Activated T-cell treated with anti-CD3 and anti-CD28 coated beads, Interleukin-2, amount 50 U/mL, for 4 hours (primary cell): ENCODE measurements at regions not wholly inside any gene's neighbourhood (a gene's known extent, or its start where the extent isn't known, plus 50 kb on each side); places are given as distances from the start of the nearest gene placed in this dataset.
"Not testable (repeated sequence)": the region's sequence is repeated elsewhere in the genome, so short reads cannot be mapped to it uniquely, and the experiment has no call there.

Experiments
- ATAC-seq, 2 donors: fragments of 200-7000 bp; cut with Tn5 transposase; one replicate each; pipeline ENCODE4 v1.10.0; 2021
- DNase-seq: peaks from one replicate; pipeline ENCODE4 v3.0.0-alpha.2; 2020
- H3K27me3 Mint-ChIP-seq: one replicate; pipeline ENCODE4 v1.8.0; 2021; ENCODE audit warnings: low read depth, mixed read lengths
- H3K36me3 Mint-ChIP-seq: one replicate; pipeline ENCODE4 v1.8.0; 2022; ENCODE audit warnings: mixed read lengths; ENCODE audit not compliant: insufficient read depth
- H3K4me1 Mint-ChIP-seq: one replicate; pipeline ENCODE4 v1.8.0; 2021; ENCODE audit warnings: low read depth, mixed read lengths
- H3K4me3 Mint-ChIP-seq: one replicate; pipeline ENCODE4 v1.8.0; 2021; ENCODE audit warnings: mild to moderate bottlenecking, moderate library complexity, mixed read lengths
- H3K9me3 Mint-ChIP-seq: one replicate; pipeline ENCODE4 v1.8.0; 2021; ENCODE audit warnings: mixed read lengths

GRCh38 chr13:99075268-99076191, 97.7 kb upstream of the DOCK9 start:
- no peak for DNase-seq
- Mint-ChIP-seq H3K4me1 (peaks cover 84% of the 10 kb centered on the region), H3K36me3 (peaks cover 21% of the 10 kb centered on the region), H3K27me3 (no peaks in the 10 kb centered on the region), H3K9me3 (peaks cover 11% of the 10 kb centered on the region), H3K4me3 (peak overlapping the region; percentile 67)
- ATAC-seq = peak; percentile 67 to 77

- no peak overlapping the region for H3K4me3 Mint-ChIP-seq
Measured at GRCh38 chr13:99078017-99078771, 100.3 kb upstream of the DOCK9 start.

GRCh38 chr13:99080131-99080530, 102.3 kb upstream of the DOCK9 start:
- no peak overlapping the region for H3K4me3 Mint-ChIP-seq
- DNase-seq = no peak
- H3K4me1 Mint-ChIP-seq = peaks cover 79% of the 10 kb centered on the region
- peaks cover 3% of the 10 kb centered on the region for H3K9me3 Mint-ChIP-seq
- no peak for ATAC-seq
- peaks cover 2% of the 10 kb centered on the region for H3K36me3 Mint-ChIP-seq
- H3K27me3 Mint-ChIP-seq = no peaks in the 10 kb centered on the region

More at GRCh38 chr13:99078017-99078771, 100.3 kb upstream of the DOCK9 start:
- Mint-ChIP-seq H3K9me3 (peaks cover 11% of the 10 kb centered on the region), H3K4me1 (peaks cover 76% of the 10 kb centered on the region), H3K36me3 (peaks cover 17% of the 10 kb centered on the region), H3K27me3 (no peaks in the 10 kb centered on the region)
- ATAC-seq = no peak
- no peak for DNase-seq

GRCh38 chr13:99083981-99084380, 106.1 kb upstream of the DOCK9 start:
- no peaks in the 10 kb centered on the region for H3K27me3 Mint-ChIP-seq
- H3K36me3 Mint-ChIP-seq = no peaks in the 10 kb centered on the region
- no peak for ATAC-seq
- H3K4me3 Mint-ChIP-seq = peak overlapping the region; percentile 86
- no peak for DNase-seq
- no peaks in the 10 kb centered on the region for H3K9me3 Mint-ChIP-seq
- peaks cover 52% of the 10 kb centered on the region for H3K4me1 Mint-ChIP-seq

- H3K9me3 Mint-ChIP-seq = no peaks in the 10 kb centered on the region
- H3K27me3 Mint-ChIP-seq = no peaks in the 10 kb centered on the region
- peak overlapping the region; percentile 86 for H3K4me3 Mint-ChIP-seq
- no peak for DNase-seq
- H3K4me1 Mint-ChIP-seq = peaks cover 45% of the 10 kb centered on the region
- ATAC-seq = no peak
- H3K36me3 Mint-ChIP-seq = no peaks in the 10 kb centered on the region
Measured at GRCh38 chr13:99085139-99085807, 107.4 kb upstream of the DOCK9 start.

GRCh38 chr13:99085808-99086266, 108.0 kb upstream of the DOCK9 start:
- DNase-seq = no peak
- Mint-ChIP-seq H3K36me3 (no peaks in the 10 kb centered on the region), H3K4me3 (peak overlapping the region; percentile 86), H3K4me1 (peaks cover 40% of the 10 kb centered on the region), H3K27me3 (no peaks in the 10 kb centered on the region), H3K9me3 (no peaks in the 10 kb centered on the region)
- no peak for ATAC-seq

- Mint-ChIP-seq H3K4me1 (peaks cover 35% of the 10 kb centered on the region), H3K27me3 (no peaks in the 10 kb centered on the region), H3K4me3 (peak overlapping the region; percentile 86), H3K9me3 (no peaks in the 10 kb centered on the region), H3K36me3 (no peaks in the 10 kb centered on the region)
- peak; percentile 73 for DNase-seq
- peak; percentile 61 for ATAC-seq
Measured at GRCh38 chr13:99086267-99087097, 108.6 kb upstream of the DOCK9 start.

- H3K9me3 Mint-ChIP-seq = no peaks in the 10 kb centered on the region
- H3K4me1 Mint-ChIP-seq = peaks cover 35% of the 10 kb centered on the region
- ATAC-seq = peak; percentile 79 to 86
- H3K36me3 Mint-ChIP-seq = no peaks in the 10 kb centered on the region
- H3K4me3 Mint-ChIP-seq = peak overlapping the region; percentile 85
- H3K27me3 Mint-ChIP-seq = no peaks in the 10 kb centered on the region
- peak; percentile 93 for DNase-seq
Measured at GRCh38 chr13:99087098-99087953, 109.5 kb upstream of the DOCK9 start.

- Mint-ChIP-seq H3K9me3 (no peaks in the 10 kb centered on the region), H3K4me1 (peaks cover 31% of the 10 kb centered on the region), H3K27me3 (no peaks in the 10 kb centered on the region), H3K36me3 (peaks cover under 1% of the 10 kb centered on the region), H3K4me3 (peak overlapping the region; percentile 85)
- ATAC-seq (peak; percentile 28 to 30), DNase-seq (no peak)
Measured at GRCh38 chr13:99087954-99088491, 110.2 kb upstream of the DOCK9 start.

- Mint-ChIP-seq H3K9me3 (no peaks in the 10 kb centered on the region), H3K4me1 (no peaks in the 10 kb centered on the region), H3K27me3 (peaks cover 3% of the 10 kb centered on the region), H3K36me3 (peaks cover 2% of the 10 kb centered on the region), H3K4me3 (no peak overlapping the region)
- no peak for ATAC-seq
- no peak for DNase-seq
Measured at GRCh38 chr13:99093997-99094396, 106.7 kb upstream of the UBAC2 start.

GRCh38 chr13:99101831-99102230, 98.8 kb upstream of the UBAC2 start:
- H3K36me3 Mint-ChIP-seq, DNase-seq, H3K4me1 Mint-ChIP-seq, H3K4me3 Mint-ChIP-seq, ATAC-seq, H3K27me3 Mint-ChIP-seq, H3K9me3 Mint-ChIP-seq: not testable (repeated sequence)

- H3K27me3 Mint-ChIP-seq = peaks cover 8% of the 10 kb centered on the region
- ATAC-seq = no peak
- no peaks in the 10 kb centered on the region for H3K36me3 Mint-ChIP-seq
- H3K4me3 Mint-ChIP-seq = no peak overlapping the region
- no peak for DNase-seq
- H3K9me3 Mint-ChIP-seq = peaks cover 4% of the 10 kb centered on the region
- H3K4me1 Mint-ChIP-seq = peaks cover 3% of the 10 kb centered on the region
Measured at GRCh38 chr13:99103536-99103935, 97.1 kb upstream of the UBAC2 start.

- Mint-ChIP-seq H3K4me1 (peaks cover 3% of the 10 kb centered on the region), H3K9me3 (peaks cover 8% of the 10 kb centered on the region), H3K4me3 (no peak overlapping the region), H3K27me3 (peaks cover 8% of the 10 kb centered on the region), H3K36me3 (no peaks in the 10 kb centered on the region)
- ATAC-seq (no peak), DNase-seq (no peak)
Measured at GRCh38 chr13:99104396-99104795, 96.3 kb upstream of the UBAC2 start.
